ENCODE measurements at regions not wholly inside any gene's neighbourhood (a gene's known extent, or its start where the extent isn't known, plus 50 kb on each side); places are given as distances from the start of the nearest gene placed in this dataset.

DNA sequence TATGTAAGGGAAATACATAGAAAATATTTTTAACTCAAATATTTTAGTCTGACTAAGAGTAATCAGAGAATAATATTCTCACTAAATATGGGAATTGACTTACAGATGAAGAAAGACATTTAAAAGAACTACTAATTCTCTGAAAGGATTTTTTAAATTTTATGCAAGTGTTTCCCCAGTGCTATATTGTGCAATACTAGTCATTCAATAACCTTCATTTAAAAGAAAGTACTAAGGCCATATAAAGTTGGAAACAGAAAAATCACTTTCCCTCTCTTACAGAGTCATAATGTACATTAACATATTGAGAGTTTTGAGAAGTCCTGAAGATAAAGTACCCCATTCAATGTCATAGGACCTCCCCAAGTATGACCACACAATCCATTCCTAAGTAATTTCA, 584.6 kb upstream of the ACVR2A start:
- H3K27me3 ChIP-seq, result no peaks in the 10 kb centered on the region
- TF ChIP-seq POLR2AphosphoS5 (IDR thresholded peaks at IDR 0.05), result no peak
- intact Hi-C loops (cut with DNase I; ENCODE audit: low total_unique reads), result no loop called here
- H3K27ac ChIP-seq, result no peak overlapping the region
- H3K9me3 ChIP-seq, result no peaks in the 10 kb centered on the region
- DNase-seq (ENCODE audit: low spot score in 2 of 2), result no peak
- no peak overlapping the region for H3K4me3 ChIP-seq
- no peaks in the 10 kb centered on the region for H3K36me3 ChIP-seq
- H3K4me1 ChIP-seq, result no peaks in the 10 kb centered on the region

DNA sequence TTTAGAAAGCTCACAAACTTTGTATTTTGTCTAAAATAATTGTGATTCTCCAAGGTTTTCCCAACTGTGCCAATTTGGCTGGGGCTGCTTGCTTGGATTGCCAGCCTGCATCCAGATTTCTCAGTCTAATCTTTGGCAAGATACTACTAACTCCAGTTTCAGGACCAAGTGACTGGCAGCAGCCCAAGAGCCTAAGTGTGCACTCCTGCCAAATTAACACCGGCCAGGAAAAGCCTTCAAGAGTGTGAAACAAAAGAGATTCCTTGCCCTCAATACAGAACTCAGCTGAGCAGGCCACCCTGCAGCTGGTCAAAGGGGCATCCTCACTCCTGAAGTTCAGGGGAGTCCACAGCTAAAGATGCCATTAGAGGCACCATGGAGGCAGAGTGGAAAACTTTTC, 589.0 kb upstream of the ACVR2A start:
- no peaks in the 10 kb centered on the region for H3K9me3 ChIP-seq
- H3K27me3 ChIP-seq, result no peaks in the 10 kb centered on the region
- DNase-seq (ENCODE audit: low spot score in 2 of 2), result no peak
- TF ChIP-seq POLR2A (IDR thresholded peaks at IDR 0.05), result no peak
- no peak for TF ChIP-seq CTCF (IDR thresholded peaks at IDR 0.05)
- TF ChIP-seq POLR2AphosphoS5 (IDR thresholded peaks at IDR 0.05), result no peak
- no peaks in the 10 kb centered on the region for H3K36me3 ChIP-seq
- no peak overlapping the region for H3K27ac ChIP-seq
- no peaks in the 10 kb centered on the region for H3K4me1 ChIP-seq
- intact Hi-C loops (cut with DNase I; ENCODE audit: low total_unique reads), result no loop called here
- H3K4me3 ChIP-seq, result no peak overlapping the region

DNA sequence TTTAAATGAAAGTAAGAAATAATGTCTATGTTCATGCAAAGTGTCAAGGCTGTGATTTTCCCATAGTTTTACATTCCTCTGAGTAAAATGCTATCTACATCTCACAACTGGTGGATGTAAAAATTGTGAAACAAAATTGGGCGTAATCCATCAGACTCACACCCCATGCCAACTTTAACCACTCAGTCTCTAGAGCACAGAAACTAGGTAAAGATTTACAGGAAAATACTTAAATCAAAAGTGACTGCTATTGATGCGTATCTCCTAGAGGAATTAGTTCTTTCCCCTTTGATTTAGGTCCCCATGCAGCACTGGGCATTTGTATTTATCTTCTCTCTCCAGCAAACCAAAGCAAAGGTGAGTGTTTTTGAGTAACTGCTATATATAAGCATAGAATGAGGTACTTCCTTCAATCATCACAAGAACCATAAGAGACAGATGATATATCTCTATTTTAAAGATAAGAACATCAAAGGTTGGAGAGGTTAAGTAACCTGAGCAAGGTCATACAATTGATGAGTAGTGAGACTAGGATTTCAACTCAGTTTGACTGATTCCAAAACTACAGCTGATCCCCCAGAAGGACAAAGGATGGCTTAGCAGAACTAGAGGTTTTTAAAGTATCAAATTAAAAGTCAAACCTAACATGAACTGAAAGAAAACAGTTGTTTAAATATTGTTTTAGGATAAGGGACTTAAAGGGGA, 594.0 kb upstream of the ACVR2A start:
- Histone ChIP-seq H3K4me1 (no peaks in the 10 kb centered on the region), H3K9me3 (no peaks in the 10 kb centered on the region), H3K27me3 (no peaks in the 10 kb centered on the region), H3K36me3 (no peaks in the 10 kb centered on the region), H3K27ac (no peak overlapping the region), H3K4me3 (no peak overlapping the region)
- no peak for TF ChIP-seq POLR2AphosphoS5 (IDR thresholded peaks at IDR 0.05)
- no peak for TF ChIP-seq CTCF (IDR thresholded peaks at IDR 0.05)
- TF ChIP-seq POLR2A (IDR thresholded peaks at IDR 0.05), result no peak
- DNase-seq (ENCODE audit: low spot score in 2 of 2), result no peak
- intact Hi-C loops (cut with DNase I; ENCODE audit: low total_unique reads), result no loop called here

GRCh38 chr2:147247749-147248148, 597.1 kb upstream of the ACVR2A start:
- no peaks in the 10 kb centered on the region for H3K9me3 ChIP-seq

DNA sequence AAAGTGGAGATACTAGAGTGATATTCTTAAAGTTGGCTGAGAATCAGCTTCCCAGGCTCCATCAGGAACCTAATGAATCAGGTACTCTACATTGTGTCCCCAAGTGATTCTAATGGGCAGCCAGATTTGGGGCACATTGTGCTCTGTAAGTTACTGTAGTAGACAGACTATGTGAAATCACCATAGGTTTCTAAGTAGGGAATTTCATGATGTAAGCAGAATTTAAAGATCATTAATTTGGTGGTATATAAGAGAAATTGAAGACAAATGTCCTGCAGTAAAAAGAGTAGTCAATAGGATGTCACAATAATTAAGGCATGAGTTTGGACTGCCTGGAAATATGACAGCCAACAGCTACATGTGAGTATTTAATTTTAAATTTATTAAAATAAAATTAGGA, 602.4 kb upstream of the ACVR2A start:
- H3K9me3 ChIP-seq, result peaks cover 0 to 6% of the 10 kb centered on the region in 2 donors
- no peak overlapping the region for H3K27ac ChIP-seq
- no peaks in the 10 kb centered on the region for H3K27me3 ChIP-seq
- H3K4me1 ChIP-seq, result no peaks in the 10 kb centered on the region
- DNase-seq (ENCODE audit: low spot score in 2 of 2), result no peak
- H3K4me3 ChIP-seq, result no peak overlapping the region
- intact Hi-C loops (cut with DNase I; ENCODE audit: low total_unique reads), result no loop called here
- no peaks in the 10 kb centered on the region for H3K36me3 ChIP-seq
- TF ChIP-seq POLR2AphosphoS5 (IDR thresholded peaks at IDR 0.05), result no peak
- TF ChIP-seq CTCF (IDR thresholded peaks at IDR 0.05), result no peak
- no peak for TF ChIP-seq POLR2A (IDR thresholded peaks at IDR 0.05)

More at GRCh38 chr2:147247749-147248148, 597.1 kb upstream of the ACVR2A start:
- no peaks in the 10 kb centered on the region for H3K27me3 ChIP-seq
- TF ChIP-seq POLR2AphosphoS5 (IDR thresholded peaks at IDR 0.05), result no peak
- TF ChIP-seq POLR2A (IDR thresholded peaks at IDR 0.05), result no peak
- TF ChIP-seq CTCF (IDR thresholded peaks at IDR 0.05), result no peak
- H3K4me3 ChIP-seq, result no peak overlapping the region
- no peak overlapping the region for H3K27ac ChIP-seq
- no peaks in the 10 kb centered on the region for H3K36me3 ChIP-seq
- intact Hi-C loops (cut with DNase I; ENCODE audit: low total_unique reads), result no loop called here
- H3K4me1 ChIP-seq, result no peaks in the 10 kb centered on the region
- no peak for DNase-seq (ENCODE audit: low spot score in 2 of 2)
